GM12872 (cell line): ENCODE measurements at regions not wholly inside any gene's neighbourhood (a gene's known extent, or its start where the extent isn't known, plus 50 kb on each side); places are given as distances from the start of the nearest gene placed in this dataset.

ENCODE experiments used
- CTCF ChIP-seq: IDR thresholded peaks from 3 replicates; pipeline ENCODE4 v1.5.1; 2011; ENCODE audit warnings: low read depth, mild to moderate bottlenecking, low read length, moderate library complexity; ENCODE audit not compliant: insufficient read depth

- no peak for TF ChIP-seq CTCF
Measured at GRCh38 chr6:21728141-21728540, 134.6 kb downstream of the SOX4 start.

- TF ChIP-seq CTCF: no peak
Measured at GRCh38 chr6:21729431-21729830, 135.9 kb downstream of the SOX4 start.

GRCh38 chr6:21730533-21730932 is 137.0 kb downstream of the SOX4 start:
- TF ChIP-seq CTCF: no peak

GRCh38 chr6:21731411-21732031 is 138.0 kb downstream of the SOX4 start:
- TF ChIP-seq CTCF: no peak

GRCh38 chr6:21732731-21733130 is 139.2 kb downstream of the SOX4 start:
- no peak for TF ChIP-seq CTCF

- TF ChIP-seq CTCF: no peak
Measured at GRCh38 chr6:21733311-21733710, 139.8 kb downstream of the SOX4 start.

GRCh38 chr6:21734204-21734603 is 140.7 kb downstream of the SOX4 start:
- no peak for TF ChIP-seq CTCF
